ENCODE measurements at regions not wholly inside any gene's neighbourhood (a gene's known extent, or its start where the extent isn't known, plus 50 kb on each side); places are given as distances from the start of the nearest gene placed in this dataset.

GRCh38 chr5:109467058-109467457 is 57.3 kb upstream of the PJA2 start:
- H3K9ac ChIP-seq (ENCODE audit: low read length) = no peak overlapping the region
- no peaks in the 10 kb centered on the region for H3K36me3 ChIP-seq (ENCODE audit: control insufficient read depth, low read depth, low read length)
- H3K27me3 ChIP-seq (ENCODE audit: control insufficient read depth, insufficient read depth, low read length) = no peaks in the 10 kb centered on the region
- H3K4me3 ChIP-seq (ENCODE audit: low read length) = no peak overlapping the region
- H3K27ac ChIP-seq (ENCODE audit: low read length) = no peak overlapping the region
- H3K4me1 ChIP-seq (ENCODE audit: control insufficient read depth, low read depth, low read length) = no peaks in the 10 kb centered on the region
- no peaks in the 10 kb centered on the region for H3K9me3 ChIP-seq (ENCODE audit: control insufficient read depth, low read depth, low read length)
